ENCODE measurements at regions not wholly inside any gene's neighbourhood (a gene's known extent, or its start where the extent isn't known, plus 50 kb on each side); places are given as distances from the start of the nearest gene placed in this dataset.

GRCh38 chr2:8553643-8554042 is 128.2 kb upstream of the ID2 start (continued):
- peak; percentile 35 for TF ChIP-seq REST (IDR thresholded peaks at IDR 0.05)

- Histone ChIP-seq H3K27me3 (ENCODE audit: control insufficient read depth in 4 of 4, insufficient read depth in 4 of 4, low read length in 3 of 4) (no peaks in the 10 kb centered on the region), H3K36me3 (ENCODE audit: control insufficient read depth in 4 of 4, insufficient read depth in 3 of 4, low read depth in 1 of 4, low read length in 3 of 4) (no peaks in the 10 kb centered on the region), H3K4me1 (ENCODE audit: control insufficient read depth in 4 of 4, insufficient read depth in 4 of 4, low read length in 3 of 4) (peaks cover 0 to 10% (median 5%) of the 10 kb centered on the region in 4 donors), H3K27ac (ENCODE audit: low read depth in 1 of 2, low read length in 2 of 2) (peak overlapping the region in 1 of 2 donors; percentile 29), H3K4me3 (ENCODE audit: low read depth in 1 of 3, low read length in 3 of 3) (peak overlapping the region in 1 of 3 donors; percentile 3), H3K9me3 (ENCODE audit: control insufficient read depth in 4 of 4, low read length in 3 of 4) (no peaks in the 10 kb centered on the region), H3K9ac (ENCODE audit: low read depth in 1 of 2, low read length in 2 of 2) (no peak overlapping the region)
- no peak for DNase-seq (ENCODE audit: low spot score)
- 98% methylated on average over 9 of the region's 9 CpGs for whole genome bisulfite sequencing
- no peak for TF ChIP-seq HNF4A (conservative IDR thresholded peaks at IDR 0.05)
- TF ChIP-seq ZBTB33 (IDR thresholded peaks at IDR 0.05), result no peak
- TF ChIP-seq TAF1 (conservative IDR thresholded peaks at IDR 0.05), result no peak
- no peak for TF ChIP-seq FOXA1 (IDR thresholded peaks at IDR 0.05)
- no peak for TF ChIP-seq ATF3 (IDR thresholded peaks at IDR 0.05)
- TF ChIP-seq YY1 (IDR thresholded peaks at IDR 0.05), result no peak
- no peak for TF ChIP-seq RAD21 (IDR thresholded peaks at IDR 0.05)
- no peak for TF ChIP-seq CTCF (IDR thresholded peaks at IDR 0.05; ENCODE audit: low read depth, low read length, missing input control)
- no peak for TF ChIP-seq GABPA (IDR thresholded peaks at IDR 0.05 in 1 of 2, conservative IDR thresholded peaks at IDR 0.05 in 1 of 2)
- no peak for TF ChIP-seq MAX (IDR thresholded peaks at IDR 0.05)
These were observed 127.5 kb upstream of the ID2 start for GRCh38 chr2:8554296-8554806.

- Histone ChIP-seq H3K27ac (ENCODE audit: low read depth in 1 of 2, low read length in 2 of 2) (no peak overlapping the region), H3K9me3 (ENCODE audit: control insufficient read depth in 4 of 4, low read length in 3 of 4) (no peaks in the 10 kb centered on the region), H3K4me3 (ENCODE audit: low read depth in 1 of 3, low read length in 3 of 3) (no peak overlapping the region), H3K27me3 (ENCODE audit: control insufficient read depth in 4 of 4, insufficient read depth in 4 of 4, low read length in 3 of 4) (no peaks in the 10 kb centered on the region), H3K36me3 (ENCODE audit: control insufficient read depth in 4 of 4, insufficient read depth in 3 of 4, low read depth in 1 of 4, low read length in 3 of 4) (no peaks in the 10 kb centered on the region), H3K9ac (ENCODE audit: low read depth in 1 of 2, low read length in 2 of 2) (no peak overlapping the region), H3K4me1 (ENCODE audit: control insufficient read depth in 4 of 4, insufficient read depth in 4 of 4, low read length in 3 of 4) (peaks cover 0 to 10% (median 5%) of the 10 kb centered on the region in 4 donors)
- TF ChIP-seq EGR1 (IDR thresholded peaks at IDR 0.05; ENCODE audit: low read depth in 2 of 2) (no peak), YY1 (IDR thresholded peaks at IDR 0.05) (no peak)
- DNase-seq (ENCODE audit: low spot score), result no peak
- 97% methylated on average over 2 of the region's 2 CpGs for WGBS
These were observed 126.3 kb upstream of the ID2 start for GRCh38 chr2:8555543-8555942.
